ENCODE measurements at regions not wholly inside any gene's neighbourhood (a gene's known extent, or its start where the extent isn't known, plus 50 kb on each side); places are given as distances from the start of the nearest gene placed in this dataset.

DNA sequence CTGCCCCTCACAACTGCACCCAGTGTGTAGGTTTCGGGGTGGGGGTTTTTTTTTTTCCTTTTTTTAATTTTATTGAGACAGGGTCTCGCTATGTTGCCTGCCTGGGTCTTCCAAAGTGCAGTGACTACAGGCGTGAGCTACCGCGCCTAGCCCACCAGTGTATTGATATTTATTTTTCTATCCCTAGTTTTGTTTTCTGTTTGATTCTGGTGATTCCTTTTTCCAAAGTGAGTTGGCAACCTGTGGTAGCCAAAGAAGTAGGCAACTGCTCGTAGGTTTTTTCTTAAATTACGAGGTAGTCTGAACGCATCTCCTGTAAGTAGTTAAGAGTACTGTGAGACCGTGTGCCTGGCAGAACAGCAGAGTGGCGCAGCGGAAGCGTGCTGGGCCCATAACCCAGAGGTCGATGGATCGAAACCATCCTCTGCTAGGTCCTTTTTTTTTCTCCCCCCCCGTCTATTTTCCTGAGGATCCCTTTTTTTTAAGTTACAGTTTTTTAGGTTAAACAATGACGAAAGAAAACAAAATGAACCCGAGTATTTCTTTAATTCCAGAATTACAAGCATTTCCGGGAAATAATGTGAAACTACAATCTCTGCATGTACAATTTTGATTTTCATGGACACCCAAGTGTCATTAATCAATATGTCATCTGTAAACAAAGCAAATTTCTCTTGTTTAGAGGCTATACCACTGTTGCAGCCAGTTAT lies 78.7 kb upstream of the BTN3A2 start:
- peak; percentile 53 for DNase-seq (ENCODE audit: low spot score)

DNA sequence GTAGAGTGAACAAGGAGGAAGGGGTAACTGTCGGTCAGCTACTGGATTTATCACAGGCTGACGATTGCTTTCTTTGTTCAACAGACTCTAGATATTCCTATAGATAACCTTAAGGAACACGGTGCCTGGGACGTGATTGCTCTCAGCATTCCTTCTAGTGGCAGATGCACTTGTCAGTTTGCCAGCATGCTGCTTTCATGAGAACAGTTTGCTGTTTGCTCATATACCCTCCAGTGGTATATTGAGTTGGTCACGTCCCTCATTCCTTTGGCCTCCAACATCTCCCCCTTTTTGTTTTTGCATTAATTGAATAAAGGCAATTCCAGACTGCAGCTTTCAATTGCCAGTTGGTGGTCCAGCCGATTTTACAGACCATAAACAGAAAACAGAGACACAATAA lies 76.8 kb upstream of the BTN3A2 start:
- no peak for DNase-seq (ENCODE audit: low spot score)

DNA sequence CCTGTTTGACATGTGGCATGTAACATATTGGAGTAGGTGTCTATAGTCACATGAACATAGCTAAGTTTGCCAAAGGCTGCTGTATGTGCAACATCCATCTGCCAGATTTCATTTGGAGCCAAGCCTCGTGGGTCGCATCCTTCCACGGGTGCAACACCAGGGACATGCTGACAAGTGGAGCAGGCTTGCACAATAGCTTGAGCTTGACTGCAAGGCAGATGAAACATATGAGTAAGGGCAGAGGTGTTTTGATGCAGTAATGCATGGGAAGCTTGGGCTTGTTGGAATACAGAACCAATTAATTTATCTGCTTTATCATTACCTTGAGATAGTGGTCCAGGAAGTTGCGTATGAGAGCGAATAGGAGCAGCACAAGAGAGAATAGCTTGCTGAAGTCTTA lies 74.1 kb upstream of the BTN3A2 start:
- no peak for DNase-seq (ENCODE audit: low spot score)

DNA sequence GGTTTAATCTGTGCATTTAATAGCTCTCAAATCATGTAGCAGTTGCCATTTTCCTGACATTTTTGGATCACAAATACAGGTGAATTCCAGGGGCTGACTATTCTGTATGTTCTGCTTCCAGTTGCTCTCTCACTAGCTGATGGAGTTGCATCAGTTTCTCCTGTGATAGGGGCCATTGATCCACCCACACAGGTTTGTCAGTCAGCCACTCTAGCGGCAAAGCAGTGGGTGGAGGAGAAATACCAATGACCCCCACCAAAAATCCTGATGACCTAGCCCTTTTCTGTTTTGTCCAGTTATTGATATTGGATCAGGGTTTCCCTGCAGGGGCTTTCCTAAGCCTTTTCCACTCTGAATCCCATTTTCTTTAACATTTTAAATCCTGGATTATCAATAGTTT lies 72.3 kb upstream of the BTN3A2 start:
- DNase-seq (ENCODE audit: low spot score), result no peak

DNA sequence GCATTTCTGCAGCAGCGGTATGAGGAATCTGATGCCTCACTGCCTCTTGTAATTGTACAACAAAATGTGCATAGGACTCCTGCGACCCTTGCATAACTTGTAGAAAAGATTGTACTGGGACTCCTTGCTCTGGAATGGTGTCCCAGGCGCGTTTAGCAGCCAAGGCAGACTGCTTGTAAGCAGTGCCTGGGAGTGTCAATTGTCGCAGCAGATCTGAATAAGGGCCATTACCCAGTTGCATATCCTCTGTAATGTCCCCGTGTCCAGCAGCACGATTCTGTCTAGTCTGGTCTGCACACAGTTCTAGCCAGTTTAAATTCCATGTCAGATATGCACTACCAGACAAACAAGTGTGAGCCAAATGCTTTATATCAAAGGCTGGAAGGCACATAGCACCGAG lies 70.7 kb upstream of the BTN3A2 start:
- no peak for DNase-seq (ENCODE audit: low spot score)

DNA sequence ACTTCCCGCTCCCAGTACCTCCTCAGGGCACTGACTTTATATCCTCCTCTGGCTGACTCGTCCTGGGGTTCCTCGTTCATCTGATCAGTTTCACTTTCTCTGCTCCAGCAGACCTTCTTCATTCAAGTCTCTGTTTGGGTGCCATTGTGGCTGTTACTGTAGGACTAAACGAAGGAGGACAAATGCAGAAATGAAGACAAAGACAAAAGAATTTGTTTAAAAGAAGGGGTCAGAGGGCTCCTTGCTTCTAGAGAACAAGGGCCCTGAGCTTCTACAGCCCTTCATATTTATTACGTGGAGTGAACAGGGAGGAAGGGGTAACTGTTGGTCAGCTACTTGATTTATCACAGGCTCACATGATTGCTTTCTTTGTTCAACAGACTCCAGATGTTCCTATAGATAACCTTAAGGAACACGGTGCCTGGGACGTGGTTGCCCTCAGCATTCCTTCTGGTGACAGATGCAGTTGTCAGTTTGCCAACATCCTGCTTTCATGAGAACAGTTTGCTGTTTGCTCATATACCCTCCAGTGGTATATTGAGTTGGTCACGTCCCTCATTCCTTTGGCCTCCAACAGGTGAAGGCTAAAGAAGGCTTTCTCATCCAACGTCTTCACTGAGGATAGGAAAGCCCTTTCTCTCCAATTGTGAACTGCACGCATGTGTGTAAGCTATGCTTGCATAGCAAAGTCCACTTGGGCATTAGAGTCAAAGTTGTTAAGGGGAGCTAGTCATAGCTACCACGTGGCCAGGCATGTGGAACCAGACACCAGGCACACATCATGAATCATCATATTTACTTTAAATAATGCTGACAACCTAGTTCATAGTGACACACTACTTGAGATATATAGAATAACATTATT lies 69.1 kb upstream of the BTN3A2 start:
- DNase-seq (ENCODE audit: low spot score), result peak; percentile 45

DNA sequence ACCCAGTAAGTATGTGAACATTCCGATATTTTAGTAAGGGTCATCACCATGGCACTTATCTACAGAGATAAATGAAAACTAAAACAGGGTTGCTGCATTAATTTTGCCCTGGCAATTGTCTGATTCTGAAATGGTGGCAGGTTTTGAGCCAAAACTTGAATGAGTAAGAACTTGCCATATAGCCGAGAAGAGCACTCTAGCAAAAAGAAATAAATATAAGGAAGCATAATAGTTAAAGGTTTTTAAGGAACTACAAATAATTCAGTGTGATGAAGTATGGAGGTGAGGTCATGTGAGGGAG lies 68.5 kb upstream of the BTN3A2 start:
- no peak for DNase-seq (ENCODE audit: low spot score)

DNA sequence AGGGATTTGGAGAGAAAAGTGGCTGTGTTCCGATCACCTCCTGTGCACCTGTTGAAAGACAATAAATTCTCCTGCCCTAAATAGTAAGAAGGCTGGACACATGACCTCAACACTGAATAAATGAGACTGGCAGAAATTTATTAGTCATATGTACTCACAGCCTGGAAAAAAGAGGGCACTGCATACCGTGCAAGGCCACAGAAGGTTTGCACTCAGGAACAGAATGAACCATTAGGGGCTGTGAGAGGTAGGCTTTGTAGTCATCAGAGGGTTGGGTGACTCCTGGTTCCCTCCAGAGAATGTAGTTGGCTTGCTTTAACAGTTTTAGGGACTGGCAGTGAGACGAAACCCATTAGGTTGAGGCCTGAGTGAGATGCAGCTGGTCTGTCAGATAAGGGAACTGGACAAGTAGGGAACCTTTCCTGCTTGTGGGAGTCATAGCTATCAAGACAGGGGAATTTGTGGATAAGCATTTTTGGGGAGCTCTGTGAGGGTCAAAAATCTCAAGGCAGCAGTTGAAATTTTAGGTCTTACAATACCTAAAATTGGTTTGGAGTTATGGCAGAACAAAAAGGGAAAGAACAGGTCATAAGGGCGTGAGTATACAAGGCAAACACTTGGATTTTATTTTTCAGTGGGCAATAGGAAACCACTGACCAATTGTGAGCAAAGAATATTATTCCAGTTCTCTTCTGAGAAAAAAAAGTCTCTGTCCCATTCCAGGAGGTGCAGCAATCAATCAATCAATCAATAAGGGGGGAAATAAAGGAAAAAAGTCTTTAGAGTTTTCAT lies 67.9 kb upstream of the BTN3A2 start:
- no peak for DNase-seq (ENCODE audit: low spot score)

DNA sequence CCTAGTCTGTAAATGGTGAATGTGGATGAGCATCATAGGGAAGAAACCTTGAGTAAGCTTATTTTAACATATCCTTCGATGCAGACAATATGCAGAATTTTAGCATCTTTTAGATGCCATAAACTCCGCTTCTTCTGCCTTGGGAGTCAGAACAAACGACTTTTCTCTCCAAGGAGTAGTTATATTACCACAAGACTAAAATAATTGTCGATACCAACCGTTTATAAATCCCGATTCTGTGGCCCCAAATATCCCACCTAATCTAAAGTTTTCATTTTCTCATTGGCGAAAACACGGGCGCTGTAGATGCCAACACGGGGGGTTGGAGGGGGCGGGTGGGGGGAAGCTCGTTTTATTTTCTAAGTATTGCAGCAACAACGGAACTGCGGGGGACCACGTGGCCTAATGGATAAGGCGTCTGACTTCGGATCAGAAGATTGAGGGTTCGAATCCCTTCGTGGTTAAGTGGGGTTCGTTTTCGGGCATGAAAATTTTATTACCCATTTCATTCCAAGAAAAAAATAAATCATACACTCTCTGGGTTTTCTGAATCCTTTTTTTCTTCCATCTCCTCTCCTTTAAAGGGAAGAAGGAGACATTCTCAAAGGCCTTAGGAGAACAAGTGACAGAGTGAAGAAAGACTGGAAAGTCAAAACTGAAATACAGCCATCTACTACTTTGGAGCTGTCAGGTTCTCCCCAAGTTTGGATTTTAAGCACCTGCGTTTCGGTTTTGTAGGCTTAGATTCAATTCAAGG lies 65.5 kb upstream of the BTN3A2 start:
- no peak for DNase-seq (ENCODE audit: low spot score)

DNA sequence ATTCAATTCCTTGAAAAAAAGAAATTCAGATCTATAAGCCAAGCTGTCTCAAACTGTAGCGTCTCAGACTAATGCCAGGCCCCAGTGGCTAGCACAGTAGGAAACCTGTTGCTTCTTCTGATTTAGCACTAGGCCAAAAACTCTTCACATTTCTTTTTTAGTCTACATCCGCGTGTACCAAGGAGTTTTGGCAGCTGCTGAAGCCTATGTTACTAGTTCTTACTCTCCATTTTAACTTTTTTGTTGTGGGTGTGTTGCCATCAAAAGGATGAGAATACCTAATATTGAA lies 65.0 kb upstream of the BTN3A2 start:
- no peak for DNase-seq (ENCODE audit: low spot score)

DNA sequence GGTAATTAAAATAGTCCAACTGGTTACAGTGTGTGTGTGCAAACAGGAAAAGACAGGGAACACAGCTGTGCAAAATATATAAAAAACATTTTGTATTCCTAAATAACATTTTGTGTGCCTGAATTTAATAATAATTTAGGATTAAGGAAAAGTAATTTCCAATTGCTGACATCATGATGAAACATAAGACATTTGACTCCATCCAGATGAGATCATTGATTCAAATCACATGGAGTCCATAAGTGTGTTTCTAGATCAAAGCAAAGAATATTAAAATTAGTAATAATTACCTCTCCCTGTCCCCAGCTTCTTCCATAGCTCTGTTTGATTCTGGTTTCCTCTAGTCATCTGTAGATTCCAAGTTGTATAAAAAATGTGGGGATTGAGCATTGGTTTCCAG lies 64.6 kb upstream of the BTN3A2 start:
- no peak for DNase-seq (ENCODE audit: low spot score)

DNA sequence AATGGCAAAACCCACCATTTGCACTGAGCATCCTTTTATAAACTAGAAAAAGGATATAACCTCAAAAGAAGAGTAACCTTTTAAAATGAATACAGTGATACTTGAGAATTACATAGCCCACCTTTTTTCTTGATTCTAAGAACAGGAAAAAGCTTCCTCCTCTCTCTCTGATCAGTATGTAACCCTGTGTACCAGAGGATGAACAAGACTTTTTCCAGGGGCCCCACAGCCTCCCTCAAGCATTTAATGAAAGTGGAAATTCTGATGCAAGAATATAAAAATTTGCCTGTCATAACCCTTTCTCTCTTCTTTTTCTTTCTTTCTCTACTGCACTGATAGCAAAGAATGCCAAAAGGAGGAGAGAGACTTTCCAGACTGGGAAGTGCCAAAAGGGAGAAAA lies 64.2 kb upstream of the BTN3A2 start:
- no peak for DNase-seq (ENCODE audit: low spot score)

DNA sequence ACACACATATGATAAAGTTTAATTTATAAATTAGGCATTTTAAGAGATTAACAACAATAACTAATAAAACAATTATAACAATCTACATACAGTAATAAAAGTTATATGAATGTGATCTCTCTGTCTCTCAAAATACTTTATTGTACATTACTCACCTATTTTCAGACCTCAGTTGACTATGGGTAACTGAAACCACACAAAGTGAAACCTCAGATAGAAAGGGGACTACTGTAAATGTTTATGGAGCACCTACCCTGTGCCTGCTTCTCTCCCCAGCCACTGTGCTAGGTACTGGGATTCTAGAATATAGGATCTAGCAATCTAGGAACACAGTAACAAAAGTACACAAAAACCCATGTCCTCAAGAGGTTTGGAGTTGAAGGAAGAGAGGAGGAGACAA lies 63.4 kb upstream of the BTN3A2 start:
- DNase-seq (ENCODE audit: low spot score), result no peak

DNA sequence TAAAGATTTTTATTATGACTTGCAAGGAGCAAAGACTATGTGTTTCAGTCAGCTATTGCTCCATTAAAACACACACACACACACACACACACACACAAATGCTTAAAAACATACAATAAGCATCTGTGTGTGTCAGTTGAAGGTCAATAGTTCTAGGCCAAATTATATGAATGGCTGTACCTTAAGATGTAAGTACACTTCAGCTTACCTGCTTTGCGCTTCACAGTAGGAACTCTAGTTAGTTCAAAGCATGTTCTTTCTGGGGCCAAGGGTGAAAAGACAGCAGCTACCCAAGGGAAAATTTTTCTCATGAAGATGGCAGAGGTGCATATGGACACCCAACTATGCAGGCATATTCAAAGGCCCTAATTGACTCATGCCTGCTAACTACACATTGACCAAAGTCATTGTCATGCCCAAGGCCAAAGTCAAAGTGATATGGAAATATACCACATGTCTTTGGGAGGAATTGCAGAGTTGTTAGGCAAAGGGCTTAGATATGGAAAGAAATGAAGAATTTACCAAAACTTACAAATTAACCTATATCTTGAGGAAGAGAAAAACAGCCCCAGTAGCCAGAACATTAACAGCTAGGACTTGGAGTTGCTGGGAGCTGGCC lies 61.9 kb upstream of the BTN3A2 start:
- no peak for DNase-seq (ENCODE audit: low spot score)

DNA sequence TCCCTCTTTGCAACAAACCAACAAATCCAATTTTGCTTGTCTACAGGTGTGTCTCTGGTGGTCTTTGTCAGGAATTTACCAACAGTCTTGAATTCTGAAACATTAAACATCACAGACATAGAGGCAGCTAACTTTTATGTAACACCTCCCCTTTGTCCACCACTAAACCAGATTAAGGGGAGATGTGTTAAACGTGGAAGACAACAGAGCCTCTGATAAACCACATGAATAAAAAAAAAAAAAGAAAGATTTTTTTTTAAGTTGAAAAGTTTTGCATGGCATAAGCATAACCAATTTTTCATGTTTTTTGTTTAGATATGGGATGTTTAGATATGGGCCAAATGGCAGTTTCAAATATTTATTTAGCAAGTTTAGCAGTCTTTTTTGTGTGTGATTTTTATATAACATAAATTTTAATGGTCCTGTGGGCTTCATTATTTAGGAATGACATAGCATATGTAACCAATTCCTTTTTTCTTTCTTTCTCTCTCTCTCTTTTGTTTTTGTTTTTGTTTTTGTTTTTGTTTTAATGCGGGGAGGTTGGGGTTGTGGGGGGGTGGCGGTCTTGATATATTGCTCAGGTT lies 60.7 kb upstream of the BTN3A2 start:
- DNase-seq (ENCODE audit: low spot score), result no peak

DNA sequence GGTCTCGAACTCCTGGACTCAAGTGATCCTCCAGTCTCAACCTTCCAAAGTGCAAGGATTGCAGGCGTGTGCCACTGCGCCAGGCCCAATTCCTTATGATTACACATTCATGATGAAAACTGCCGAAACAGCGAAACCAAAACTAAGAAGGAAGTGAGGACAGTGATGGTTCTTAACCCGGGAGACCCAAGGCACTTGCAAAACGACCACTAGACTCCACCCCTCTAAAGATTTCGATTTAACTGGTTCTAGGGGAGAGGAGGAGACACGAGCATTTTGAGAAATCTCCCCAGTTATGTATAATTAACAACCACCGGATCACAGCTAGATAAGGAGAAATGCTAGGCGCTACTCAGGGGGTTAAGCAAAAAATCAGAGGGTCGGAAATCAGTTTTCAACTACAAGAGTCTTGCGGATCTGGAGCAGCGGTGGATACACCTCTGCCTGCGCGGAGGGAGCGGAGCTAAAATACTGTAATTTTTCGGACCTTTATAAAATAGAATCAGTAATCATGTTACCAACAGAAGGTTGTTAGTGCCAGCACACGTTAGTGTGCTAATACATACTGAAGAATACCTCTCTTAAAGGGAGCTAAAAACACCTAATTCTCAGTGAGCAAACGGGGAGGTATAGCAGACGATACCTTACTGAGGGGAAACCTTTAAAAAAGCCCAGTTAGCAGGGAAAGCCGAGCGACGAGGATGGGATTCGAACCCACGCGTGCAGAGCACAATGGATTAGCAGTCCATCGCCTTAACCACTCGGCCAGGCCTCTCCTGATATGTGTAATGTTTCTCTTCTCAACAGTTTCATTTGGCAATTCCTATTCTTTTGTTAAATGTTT lies 60.0 kb upstream of the BTN3A2 start:
- peak; percentile 68 for DNase-seq (ENCODE audit: low spot score)

DNA sequence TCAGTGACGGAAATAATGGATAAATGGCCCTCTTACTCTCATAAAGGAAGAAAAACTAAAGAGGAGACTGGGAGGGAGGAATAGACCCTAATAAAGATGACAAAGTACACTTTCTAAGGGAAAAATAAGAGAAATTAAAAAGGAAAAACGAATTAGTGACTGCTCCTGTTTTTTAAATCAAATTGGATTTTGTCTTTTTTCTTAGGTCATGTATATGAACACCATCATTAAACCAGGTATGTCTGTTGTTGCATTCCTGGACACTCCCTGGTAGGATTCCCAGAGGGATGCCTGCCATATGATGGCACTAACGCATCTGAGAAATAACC lies 59.4 kb upstream of the BTN3A2 start:
- no peak for DNase-seq (ENCODE audit: low spot score)

DNA sequence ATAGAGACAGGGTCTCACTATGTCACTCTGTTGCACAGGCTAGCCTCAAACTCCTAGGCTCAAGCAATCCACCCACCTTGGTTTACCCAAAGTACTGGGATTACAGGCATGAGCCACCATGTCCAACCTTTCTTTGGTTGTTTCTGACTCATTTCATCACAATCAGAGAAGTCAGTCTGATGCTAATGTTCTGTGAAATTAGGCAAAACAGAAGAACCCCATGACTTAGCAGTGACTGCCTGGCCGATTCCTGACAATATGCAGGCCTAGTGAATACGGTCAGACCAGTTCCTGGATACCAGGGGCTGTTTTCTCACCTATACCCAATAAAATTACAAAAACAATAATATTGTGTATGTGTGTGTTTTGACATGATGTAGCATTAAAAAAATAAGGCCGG lies 58.8 kb upstream of the BTN3A2 start:
- DNase-seq (ENCODE audit: low spot score), result no peak

DNA sequence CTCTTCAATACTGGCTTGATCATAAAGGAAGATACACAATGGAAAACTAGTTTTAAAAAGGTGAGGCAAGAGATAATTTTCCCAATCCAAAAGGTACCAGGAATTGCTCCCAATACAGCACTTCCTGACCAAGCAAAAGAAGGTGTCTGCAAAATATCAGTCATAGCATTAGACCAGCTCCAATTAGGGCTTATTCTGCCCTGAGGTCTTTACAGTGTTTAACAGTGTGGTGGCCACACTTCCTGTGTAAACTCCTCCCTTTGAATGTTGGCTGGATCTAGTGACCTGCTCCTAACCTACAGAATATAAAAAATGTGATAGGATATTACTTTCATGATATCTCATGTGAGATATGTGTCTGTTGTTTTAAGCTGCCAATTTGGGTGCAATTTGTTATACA lies 57.1 kb upstream of the BTN3A2 start:
- peak; percentile 38 for DNase-seq (ENCODE audit: low spot score)

DNA sequence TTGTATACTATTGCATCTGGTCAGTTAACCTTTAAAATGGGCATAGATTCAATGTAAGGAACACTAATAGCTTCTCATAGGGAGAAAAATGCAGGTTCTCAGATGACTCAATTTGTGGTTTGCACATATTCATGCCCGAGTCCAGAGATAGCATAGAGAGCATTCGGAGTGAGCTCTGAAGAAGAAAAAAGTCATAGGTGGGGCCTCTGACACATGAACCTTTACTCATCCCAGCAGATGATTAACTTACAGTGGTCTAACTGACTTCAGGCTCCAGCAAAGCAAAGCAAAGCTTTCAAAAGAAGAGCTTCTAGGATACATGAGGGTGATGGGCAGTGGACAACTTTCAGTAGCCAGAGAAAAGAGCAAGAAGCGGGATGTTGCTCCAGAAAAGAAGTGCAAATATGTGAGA lies 55.3 kb upstream of the BTN3A2 start:
- peak; percentile 90 for DNase-seq (ENCODE audit: low spot score)

DNA sequence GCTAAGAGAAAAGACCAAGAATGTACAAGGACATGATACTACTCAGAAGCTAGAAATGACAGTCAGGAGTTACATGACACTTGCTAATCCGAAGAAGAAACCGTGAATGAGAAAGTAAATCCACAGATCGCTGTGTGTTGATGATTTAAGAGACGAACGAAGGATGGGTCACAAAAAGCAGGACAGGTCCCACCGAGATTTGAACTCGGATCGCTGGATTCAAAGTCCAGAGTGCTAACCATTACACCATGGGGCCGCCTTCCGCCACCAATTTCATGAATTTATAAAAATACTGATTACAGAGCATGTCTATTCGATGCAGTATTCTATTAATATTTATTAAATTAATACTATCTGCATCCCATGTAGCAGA lies 54.0 kb upstream of the BTN3A2 start:
- peak; percentile 66 for DNase-seq (ENCODE audit: low spot score)
